Karpas-422 (cell line): ENCODE measurements at regions not wholly inside any gene's neighbourhood (a gene's known extent, or its start where the extent isn't known, plus 50 kb on each side); places are given as distances from the start of the nearest gene placed in this dataset.
"Not testable (repeated sequence)": the region's sequence is repeated elsewhere in the genome, so short reads cannot be mapped to it uniquely, and the experiment has no call there.

Source experiments
- DNase-seq: peaks from one replicate; pipeline ENCODE4 v3.0.0-alpha.2; 2015
- H2AFZ ChIP-seq: fragments of 200-600 bp; sonication (generic); 2 replicates; pipeline ENCODE4 v1.6.1; 2014; ENCODE audit warnings: antibody characterized with exemption, low read length, mixed read lengths
- H3K27ac ChIP-seq: fragments of 200-600 bp; sonication (generic); 2 replicates; pipeline ENCODE4 v1.5.1; 2014; ENCODE audit warnings: mild to moderate bottlenecking, low read length, moderate library complexity
- H3K27me3 ChIP-seq: fragments of 200-600 bp; sonication (generic); 2 replicates; pipeline ENCODE4 v1.6.1; 2014; ENCODE audit warnings: low read length, mixed read lengths
- H3K36me3 ChIP-seq: fragments of 200-600 bp; sonication (generic); 2 replicates; pipeline ENCODE4 v1.6.1; 2014; ENCODE audit warnings: low read length, mixed read lengths; ENCODE audit not compliant: insufficient read depth
- H3K4me1 ChIP-seq: fragments of 200-600 bp; sonication (generic); 2 replicates; pipeline ENCODE4 v1.6.1; 2014; ENCODE audit warnings: mild to moderate bottlenecking, low read length, mixed read lengths
- H3K4me2 ChIP-seq: fragments of 200-600 bp; sonication (generic); 2 replicates; pipeline ENCODE4 v1.6.1; 2014; ENCODE audit warnings: low read length, low read depth, mild to moderate bottlenecking; ENCODE audit not compliant: poor library complexity, severe bottlenecking
- H3K4me3 ChIP-seq: fragments of 200-600 bp; sonication (generic); 2 replicates; pipeline ENCODE4 v1.5.1; 2014; ENCODE audit warnings: mild to moderate bottlenecking, antibody characterized with exemption, low read length, mixed read lengths
- H3K79me2 ChIP-seq: fragments of 200-600 bp; sonication (generic); 2 replicates; pipeline ENCODE4 v1.6.1; 2014; ENCODE audit warnings: mild to moderate bottlenecking, low read length, mixed read lengths
- H3K9ac ChIP-seq: fragments of 200-600 bp; sonication (generic); 2 replicates; pipeline ENCODE4 v1.6.0; 2014; ENCODE audit warnings: low read length
- H3K9me2 ChIP-seq: fragments of 200-600 bp; sonication (generic), shearing (Covaris generic); replicated peaks from 2 replicates; pipeline ENCODE4 v1.6.0; 2014; ENCODE audit warnings: mild to moderate bottlenecking, low read length, moderate library complexity; ENCODE audit not compliant: insufficient read depth
- H3K9me3 ChIP-seq: fragments of 300-700, 200-600 bp; sonication (generic); 2 replicates; pipeline ENCODE4 v1.6.1; 2014; ENCODE audit warnings: low read length, mixed read lengths
- H4K20me1 ChIP-seq: fragments of 200-600 bp; sonication (generic); 2 replicates; pipeline ENCODE4 v1.6.1; 2014; ENCODE audit warnings: mild to moderate bottlenecking, antibody characterized with exemption, low read length, low read depth; ENCODE audit not compliant: insufficient read depth

- H3K4me3 ChIP-seq = no peak overlapping the region
- H2AFZ ChIP-seq = no peak overlapping the region
- H3K36me3 ChIP-seq = no peaks in the 10 kb centered on the region
- H3K79me2 ChIP-seq = no peaks in the 10 kb centered on the region
- H3K9ac ChIP-seq = no peak overlapping the region
- no peak overlapping the region for H3K27ac ChIP-seq
- no peaks in the 10 kb centered on the region for H4K20me1 ChIP-seq
- H3K4me2 ChIP-seq = no peak overlapping the region
- no peak for DNase-seq
- no peaks in the 10 kb centered on the region for H3K9me2 ChIP-seq
- H3K27me3 ChIP-seq = no peaks in the 10 kb centered on the region
- H3K4me1 ChIP-seq = no peaks in the 10 kb centered on the region
- no peaks in the 10 kb centered on the region for H3K9me3 ChIP-seq
These were observed 129.2 kb downstream of the NUF2 start for GRCh38 chr1:163450986-163451385.

- H3K9me2 ChIP-seq = no peaks in the 10 kb centered on the region
- no peak for DNase-seq
- no peaks in the 10 kb centered on the region for H3K79me2 ChIP-seq
- no peaks in the 10 kb centered on the region for H3K4me1 ChIP-seq
- no peaks in the 10 kb centered on the region for H3K9me3 ChIP-seq
- H3K4me3 ChIP-seq = no peak overlapping the region
- no peak overlapping the region for H2AFZ ChIP-seq
- H3K27me3 ChIP-seq = no peaks in the 10 kb centered on the region
- H3K27ac ChIP-seq = no peak overlapping the region
- no peak overlapping the region for H3K9ac ChIP-seq
- no peak overlapping the region for H3K4me2 ChIP-seq
- no peaks in the 10 kb centered on the region for H4K20me1 ChIP-seq
- no peaks in the 10 kb centered on the region for H3K36me3 ChIP-seq
These were observed 137.8 kb downstream of the NUF2 start for GRCh38 chr1:163459539-163459938.

DNA sequence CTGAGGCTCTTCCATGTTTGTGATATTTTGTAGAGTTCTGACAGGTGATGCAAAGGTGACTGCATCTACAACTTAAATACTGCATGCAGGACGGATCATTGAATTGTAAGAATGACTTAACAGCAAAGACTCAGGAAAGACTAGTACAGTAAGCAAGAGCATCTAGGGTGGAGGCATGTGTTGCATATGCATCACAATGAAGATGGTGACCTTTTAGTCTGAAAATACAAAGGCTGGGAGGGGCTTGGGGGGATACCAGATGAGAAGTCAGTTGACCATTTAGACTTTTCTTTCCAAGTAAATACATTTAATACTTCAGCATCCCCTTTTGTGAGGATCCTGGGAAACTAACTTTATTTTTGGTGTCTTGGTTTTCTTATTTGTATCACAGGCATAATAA lies 145.5 kb downstream of the NUF2 start:
- H3K27ac ChIP-seq = no peak overlapping the region
- no peaks in the 10 kb centered on the region for H3K79me2 ChIP-seq

GRCh38 chr1:163471779-163472650 lies 150.3 kb downstream of the NUF2 start:
- Histone ChIP-seq H3K27ac (no peak overlapping the region), H3K27me3 (no peaks in the 10 kb centered on the region), H3K4me1 (no peaks in the 10 kb centered on the region), H4K20me1 (no peaks in the 10 kb centered on the region), H3K9me2 (no peaks in the 10 kb centered on the region), H3K9ac (no peak overlapping the region), H3K4me2 (no peak overlapping the region), H3K36me3 (no peaks in the 10 kb centered on the region), H2AFZ (no peak overlapping the region), H3K79me2 (no peaks in the 10 kb centered on the region), H3K4me3 (no peak overlapping the region), H3K9me3 (no peaks in the 10 kb centered on the region)
- no peak for DNase-seq

More for the DNA sequence above, 145.5 kb downstream of the NUF2 start:
- Histone ChIP-seq H3K36me3 (no peaks in the 10 kb centered on the region), H3K4me2 (no peak overlapping the region), H4K20me1 (no peaks in the 10 kb centered on the region), H3K9ac (no peak overlapping the region), H3K4me1 (no peaks in the 10 kb centered on the region), H3K4me3 (no peak overlapping the region), H3K9me2 (no peaks in the 10 kb centered on the region), H3K27me3 (no peaks in the 10 kb centered on the region), H3K9me3 (no peaks in the 10 kb centered on the region), H2AFZ (no peak overlapping the region)
- no peak for DNase-seq

DNA sequence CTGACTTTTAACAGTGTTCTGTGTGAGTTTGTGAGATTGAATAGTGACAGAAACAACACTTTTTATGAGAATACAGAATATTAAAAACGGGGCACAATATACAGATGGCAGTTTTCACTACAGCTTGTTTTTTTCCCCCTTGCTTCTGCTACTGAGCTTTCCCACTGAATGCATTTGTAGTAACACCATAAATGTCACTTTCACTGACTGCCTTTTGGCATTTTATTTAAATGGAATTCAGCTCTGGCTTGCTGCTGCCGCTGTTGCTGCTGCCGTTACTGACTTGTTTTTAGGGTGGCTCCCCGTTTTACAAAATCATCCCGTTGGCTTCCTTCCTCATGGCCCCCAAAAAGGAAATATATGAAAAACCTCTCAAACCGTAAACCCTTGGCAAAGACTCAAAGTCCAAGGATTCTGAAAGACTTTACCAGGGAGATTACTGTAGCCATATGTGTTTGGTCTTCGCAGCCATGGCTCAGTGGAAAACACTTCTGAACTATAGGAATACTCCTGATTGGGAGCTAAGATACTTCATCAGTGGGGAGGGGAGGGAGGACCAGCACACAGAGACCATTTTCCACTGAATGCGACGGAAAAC lies 151.0 kb downstream of the NUF2 start:
- Histone ChIP-seq H3K27me3 (no peaks in the 10 kb centered on the region), H3K4me2 (no peak overlapping the region)

GRCh38 chr1:163477276-163477830 lies 155.6 kb downstream of the NUF2 start:
- H3K27me3 ChIP-seq = no peaks in the 10 kb centered on the region
- no peaks in the 10 kb centered on the region for H3K4me1 ChIP-seq
- H3K4me2 ChIP-seq = no peak overlapping the region
- no peaks in the 10 kb centered on the region for H3K36me3 ChIP-seq
- H3K79me2 ChIP-seq = no peaks in the 10 kb centered on the region
- no peaks in the 10 kb centered on the region for H4K20me1 ChIP-seq
- no peaks in the 10 kb centered on the region for H3K9me3 ChIP-seq
- no peak overlapping the region for H3K27ac ChIP-seq
- no peaks in the 10 kb centered on the region for H3K9me2 ChIP-seq
- no peak overlapping the region for H3K9ac ChIP-seq
- no peak overlapping the region for H2AFZ ChIP-seq
- no peak for DNase-seq
- H3K4me3 ChIP-seq = no peak overlapping the region

More for the DNA sequence above, 151.0 kb downstream of the NUF2 start:
- Histone ChIP-seq H3K79me2 (no peaks in the 10 kb centered on the region), H3K27ac (no peak overlapping the region), H3K4me1 (no peaks in the 10 kb centered on the region), H4K20me1 (no peaks in the 10 kb centered on the region), H2AFZ (no peak overlapping the region), H3K9me2 (no peaks in the 10 kb centered on the region), H3K9ac (no peak overlapping the region), H3K36me3 (no peaks in the 10 kb centered on the region), H3K4me3 (no peak overlapping the region), H3K9me3 (no peaks in the 10 kb centered on the region)
- no peak for DNase-seq

- H3K36me3 ChIP-seq, H3K27ac ChIP-seq, H3K9ac ChIP-seq, H3K79me2 ChIP-seq, H4K20me1 ChIP-seq, H2AFZ ChIP-seq, H3K9me3 ChIP-seq, H3K4me2 ChIP-seq, H3K4me1 ChIP-seq, H3K27me3 ChIP-seq, DNase-seq, H3K9me2 ChIP-seq, H3K4me3 ChIP-seq: not testable (repeated sequence)
These were observed 176.9 kb downstream of the NUF2 start for GRCh38 chr1:163498391-163499330.
